Breast epithelium (tissue), 3 donors: ENCODE measurements at regions not wholly inside any gene's neighbourhood (a gene's known extent, or its start where the extent isn't known, plus 50 kb on each side); places are given as distances from the start of the nearest gene placed in this dataset.

Experiments
- POLR2AphosphoS5 ChIP-seq, 3 donors: sonication (generic); formaldehyde crosslinking; IDR thresholded peaks; one replicate each; pipeline ENCODE4 v1.6.1; 2017; ENCODE audit warnings: antibody characterized with exemption in 3 of 3
- TF ChIP-seq, protein P1 (sequence below), 3 donors: fragments of 450-650 bp; IDR thresholded peaks; one replicate each; pipeline ENCODE4 v1.5.1; 2016 to 2017; ENCODE audit warnings: antibody characterized with exemption in 3 of 3, mild to moderate bottlenecking in 3 of 3, moderate library complexity in 3 of 3

- TF ChIP-seq, protein P1, sequence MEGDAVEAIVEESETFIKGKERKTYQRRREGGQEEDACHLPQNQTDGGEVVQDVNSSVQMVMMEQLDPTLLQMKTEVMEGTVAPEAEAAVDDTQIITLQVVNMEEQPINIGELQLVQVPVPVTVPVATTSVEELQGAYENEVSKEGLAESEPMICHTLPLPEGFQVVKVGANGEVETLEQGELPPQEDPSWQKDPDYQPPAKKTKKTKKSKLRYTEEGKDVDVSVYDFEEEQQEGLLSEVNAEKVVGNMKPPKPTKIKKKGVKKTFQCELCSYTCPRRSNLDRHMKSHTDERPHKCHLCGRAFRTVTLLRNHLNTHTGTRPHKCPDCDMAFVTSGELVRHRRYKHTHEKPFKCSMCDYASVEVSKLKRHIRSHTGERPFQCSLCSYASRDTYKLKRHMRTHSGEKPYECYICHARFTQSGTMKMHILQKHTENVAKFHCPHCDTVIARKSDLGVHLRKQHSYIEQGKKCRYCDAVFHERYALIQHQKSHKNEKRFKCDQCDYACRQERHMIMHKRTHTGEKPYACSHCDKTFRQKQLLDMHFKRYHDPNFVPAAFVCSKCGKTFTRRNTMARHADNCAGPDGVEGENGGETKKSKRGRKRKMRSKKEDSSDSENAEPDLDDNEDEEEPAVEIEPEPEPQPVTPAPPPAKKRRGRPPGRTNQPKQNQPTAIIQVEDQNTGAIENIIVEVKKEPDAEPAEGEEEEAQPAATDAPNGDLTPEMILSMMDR (IDR thresholded peaks at IDR 0.05), result no peak
- TF ChIP-seq POLR2AphosphoS5 (IDR thresholded peaks at IDR 0.05), result no peak
These were observed 516.6 kb downstream of the SLITRK1 start for GRCh38 chr13:83365723-83366122.
